GM19438 (cell line): ENCODE measurements at regions not wholly inside any gene's neighbourhood (a gene's known extent, or its start where the extent isn't known, plus 50 kb on each side); places are given as distances from the start of the nearest gene placed in this dataset.

Source experiments
- ATAC-seq: cut with Tn5 transposase; IDR thresholded peaks from one replicate; pipeline ENCODE4 v1.9.1; 2021; ENCODE audit warnings: low read depth; ENCODE audit not compliant: unreplicated experiment

DNA sequence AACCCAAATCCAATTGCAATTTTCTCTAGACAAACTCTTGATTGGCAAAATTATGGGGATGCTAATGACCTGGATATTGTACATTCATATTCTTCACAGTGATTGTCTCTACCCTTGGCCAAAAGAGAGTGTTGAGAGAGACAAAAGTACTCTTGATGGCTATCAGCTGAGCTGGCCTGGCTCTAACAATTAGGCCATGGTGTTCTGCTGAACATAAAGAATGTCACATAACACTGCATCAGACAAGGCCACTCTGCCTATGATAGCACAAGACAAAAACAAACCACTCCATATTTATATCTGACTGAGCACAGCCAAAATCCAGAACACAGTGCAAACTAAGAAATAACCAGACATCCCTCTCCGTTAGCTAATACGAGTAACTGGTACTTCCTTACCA is 101.7 kb downstream of the ADAMTS1 start:
- no peak for ATAC-seq

DNA sequence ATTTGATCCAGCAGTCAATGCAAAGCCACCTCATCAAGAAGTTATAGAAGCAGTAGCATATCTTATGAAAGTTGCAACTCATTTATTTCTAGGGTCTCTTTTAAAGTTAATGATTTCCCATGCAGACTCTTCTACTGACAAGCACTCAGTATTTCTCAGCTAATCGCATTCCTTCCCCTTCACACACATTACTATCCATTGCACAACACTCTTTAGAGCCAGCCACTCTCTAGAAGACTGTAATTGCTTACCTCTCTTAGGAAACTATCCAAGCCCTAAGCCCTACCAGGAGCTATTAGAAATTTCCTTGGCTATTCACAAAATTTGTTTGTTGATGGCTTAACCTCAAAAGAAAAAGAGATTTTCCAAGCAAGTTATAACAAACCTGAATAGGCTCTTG is 106.0 kb downstream of the ADAMTS1 start:
- no peak for ATAC-seq

DNA sequence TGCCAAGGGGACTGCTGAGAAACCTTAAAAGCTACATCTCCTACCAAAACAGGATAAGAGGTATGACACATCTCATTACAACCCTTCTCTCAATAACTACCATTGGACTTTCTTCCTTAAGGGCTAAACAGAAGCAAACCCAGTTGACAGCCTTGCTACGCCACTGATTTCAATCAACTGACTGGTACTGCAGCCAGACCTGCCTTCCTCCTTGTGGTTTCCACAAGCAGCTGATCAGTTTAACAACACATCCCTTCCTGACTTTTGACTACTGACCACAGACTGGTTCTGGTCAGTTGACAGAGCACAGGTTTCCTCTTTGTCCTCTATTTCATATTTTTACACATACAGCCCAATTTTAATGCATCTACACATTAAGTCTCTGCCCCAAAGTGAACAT is 108.8 kb downstream of the ADAMTS1 start:
- no peak for ATAC-seq

DNA sequence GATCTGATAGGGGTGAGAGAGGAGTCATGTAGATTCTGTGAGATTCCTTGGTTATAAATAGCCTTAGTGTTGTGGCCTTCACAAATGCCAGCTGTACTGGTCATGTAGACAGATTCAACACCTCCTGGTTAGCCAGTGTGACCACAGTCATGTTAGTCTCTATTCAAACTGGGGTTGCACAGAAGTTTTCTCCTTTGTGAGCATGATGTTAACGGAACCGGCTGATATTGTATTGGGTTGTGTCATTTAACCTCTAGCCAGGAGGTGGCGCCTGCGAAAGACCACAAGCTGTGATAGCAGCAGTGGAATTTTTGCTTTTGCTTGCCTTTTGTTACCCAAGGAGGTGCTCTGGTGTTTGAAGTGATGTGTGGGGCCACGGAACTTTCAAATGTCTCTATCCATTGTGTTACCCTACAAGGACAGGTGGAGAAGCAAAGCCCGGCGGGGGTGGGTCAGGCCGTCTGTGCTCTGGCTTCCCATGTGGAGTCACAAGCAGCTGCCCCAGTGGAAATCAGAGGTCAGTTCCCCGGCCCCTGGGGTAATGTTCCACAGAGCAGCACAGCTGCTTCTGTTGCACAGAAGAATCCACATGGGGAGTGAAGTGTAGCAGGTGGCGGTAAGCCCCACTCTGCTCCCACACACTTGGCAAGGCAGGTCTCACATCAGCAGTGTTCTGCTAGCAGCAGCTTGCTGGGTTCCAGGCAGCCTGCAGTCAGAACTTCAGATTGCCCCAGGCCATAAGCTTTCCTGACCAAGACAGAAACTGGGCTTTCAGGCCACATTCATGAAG is 112.6 kb downstream of the ADAMTS1 start:
- no peak for ATAC-seq

DNA sequence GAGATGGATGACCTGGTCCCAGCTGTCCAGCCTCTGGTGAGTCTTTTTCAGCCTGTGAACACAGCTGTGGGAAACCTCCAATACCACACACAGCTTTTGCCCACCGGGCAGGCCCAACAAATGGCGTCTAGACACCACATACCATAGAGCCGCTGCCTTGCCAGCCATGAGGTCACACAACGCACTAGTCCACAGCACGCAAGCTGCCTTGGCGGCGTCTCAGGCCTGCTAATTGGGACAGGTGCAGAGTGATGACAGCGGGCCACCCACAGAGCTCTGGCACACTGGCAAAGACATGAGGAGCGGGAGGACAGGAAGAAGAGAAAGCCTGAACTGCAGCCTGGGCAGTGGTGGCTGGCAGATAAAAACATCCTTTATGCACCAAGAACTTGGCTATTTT is 125.5 kb downstream of the ADAMTS1 start:
- no peak for ATAC-seq

DNA sequence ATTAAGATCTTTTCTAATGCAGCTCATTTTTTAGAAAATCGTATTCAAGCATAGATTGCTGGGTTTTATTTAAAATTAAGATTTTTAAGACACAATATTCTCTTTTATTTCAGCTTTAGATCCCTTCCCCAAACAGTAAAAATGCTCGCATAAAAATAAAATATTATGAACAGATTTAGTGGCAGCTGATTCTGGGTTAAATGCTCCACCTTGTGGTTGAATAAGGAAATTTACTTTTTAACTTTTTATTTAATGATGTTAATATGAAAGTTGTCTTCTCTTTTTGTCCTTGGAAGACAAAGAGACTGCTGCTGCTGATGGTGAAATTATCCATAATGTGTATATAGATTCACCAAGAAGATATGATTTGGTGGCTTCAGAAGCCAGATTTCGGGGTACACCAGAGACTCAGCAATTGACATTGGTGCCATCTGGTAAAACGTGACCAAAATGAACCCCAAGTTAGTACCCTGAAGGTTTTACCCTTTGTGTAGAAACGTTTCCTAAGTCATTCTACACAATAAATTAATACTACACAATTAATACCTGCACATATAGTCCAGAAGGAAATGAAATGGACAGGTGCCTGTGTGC is 128.0 kb downstream of the ADAMTS1 start:
- no peak for ATAC-seq

DNA sequence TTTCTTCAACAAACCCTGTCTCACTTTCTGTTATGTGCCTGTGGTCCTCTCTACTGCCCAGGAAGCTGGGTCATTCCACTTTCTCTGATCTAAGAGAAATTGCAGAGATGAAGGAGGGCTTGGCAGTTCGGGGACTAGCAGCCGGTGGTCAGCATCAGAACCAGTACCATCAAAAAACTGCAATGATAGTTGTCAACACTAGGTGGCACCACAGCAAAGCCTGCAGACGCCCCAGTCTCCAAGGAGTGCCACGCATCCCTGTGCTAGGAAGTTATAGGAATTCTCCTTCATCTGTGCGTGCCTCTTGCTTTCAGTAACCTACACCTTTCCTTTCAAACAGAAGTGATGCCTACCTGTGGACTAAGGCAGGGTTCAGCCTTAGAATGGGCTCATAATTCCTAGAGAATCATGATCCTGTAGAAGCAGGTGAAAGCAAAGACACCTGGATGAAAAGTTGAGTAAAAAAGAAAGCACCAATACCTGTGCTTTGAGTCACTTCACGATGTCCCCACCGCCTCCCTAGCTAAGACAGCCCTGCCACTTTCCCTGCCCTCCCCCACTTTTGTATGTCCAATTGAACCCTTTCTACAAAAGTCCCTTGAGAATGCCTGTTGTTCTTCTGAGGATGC is 129.2 kb downstream of the ADAMTS1 start:
- peak; percentile 60 for ATAC-seq

DNA sequence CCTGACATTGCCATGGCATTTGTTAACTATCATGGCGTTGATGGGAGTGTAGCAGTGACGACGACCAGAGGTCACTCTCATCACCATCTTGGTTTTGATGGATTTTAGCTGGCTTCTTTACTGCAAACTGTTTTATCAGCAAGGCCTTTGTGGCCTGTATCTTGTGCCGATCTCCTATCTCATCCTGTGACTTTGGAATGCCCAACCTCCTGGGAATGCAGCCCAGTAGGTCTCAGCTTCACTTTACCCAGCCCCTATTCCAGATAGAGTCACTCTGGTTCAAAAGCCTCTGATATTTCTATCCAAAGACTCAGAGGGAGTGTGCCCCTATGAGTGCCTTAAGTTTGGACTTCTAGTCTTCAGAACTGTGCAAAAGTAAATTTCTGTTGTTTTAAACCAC is 130.1 kb downstream of the ADAMTS1 start:
- ATAC-seq = no peak

DNA sequence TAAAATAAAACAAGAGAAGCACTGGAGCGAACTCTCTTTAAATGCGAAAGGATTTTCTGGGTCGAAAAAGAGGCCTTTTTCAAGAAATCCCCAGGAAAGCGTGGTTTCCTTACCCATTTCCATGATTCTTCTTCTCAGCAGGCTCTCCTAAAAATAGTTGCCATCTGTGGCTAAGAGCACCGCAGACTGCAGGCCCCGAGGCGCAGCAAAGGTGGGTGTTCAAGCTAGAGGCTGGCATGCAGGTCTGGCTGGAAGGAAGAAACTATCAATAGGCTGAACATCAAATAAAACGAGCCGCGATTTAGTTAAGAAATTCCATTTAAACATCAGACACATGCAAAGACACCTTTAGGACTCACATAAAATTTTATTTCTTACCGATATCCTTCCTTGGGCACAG is 135.1 kb downstream of the ADAMTS1 start:
- ATAC-seq = no peak

DNA sequence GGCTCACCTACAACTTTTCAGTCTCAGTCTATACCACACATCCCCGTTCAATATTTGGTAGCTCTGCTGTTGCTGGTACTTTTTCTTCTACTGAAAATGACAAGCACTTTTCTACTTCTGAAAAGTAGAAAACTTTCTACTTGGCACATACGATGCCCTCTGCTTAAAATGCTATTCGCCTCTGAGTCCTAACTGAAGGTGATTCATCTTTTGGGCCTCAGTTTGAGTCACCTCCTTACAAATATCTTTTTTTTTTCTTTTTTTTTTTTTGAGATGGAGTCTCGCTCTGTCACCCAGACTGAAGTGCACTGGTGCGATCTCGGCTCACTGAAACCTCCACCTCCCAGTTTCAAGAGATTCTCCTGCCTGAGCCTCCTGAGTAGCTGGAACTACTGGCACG is 136.0 kb upstream of the CYYR1 start:
- ATAC-seq = no peak

DNA sequence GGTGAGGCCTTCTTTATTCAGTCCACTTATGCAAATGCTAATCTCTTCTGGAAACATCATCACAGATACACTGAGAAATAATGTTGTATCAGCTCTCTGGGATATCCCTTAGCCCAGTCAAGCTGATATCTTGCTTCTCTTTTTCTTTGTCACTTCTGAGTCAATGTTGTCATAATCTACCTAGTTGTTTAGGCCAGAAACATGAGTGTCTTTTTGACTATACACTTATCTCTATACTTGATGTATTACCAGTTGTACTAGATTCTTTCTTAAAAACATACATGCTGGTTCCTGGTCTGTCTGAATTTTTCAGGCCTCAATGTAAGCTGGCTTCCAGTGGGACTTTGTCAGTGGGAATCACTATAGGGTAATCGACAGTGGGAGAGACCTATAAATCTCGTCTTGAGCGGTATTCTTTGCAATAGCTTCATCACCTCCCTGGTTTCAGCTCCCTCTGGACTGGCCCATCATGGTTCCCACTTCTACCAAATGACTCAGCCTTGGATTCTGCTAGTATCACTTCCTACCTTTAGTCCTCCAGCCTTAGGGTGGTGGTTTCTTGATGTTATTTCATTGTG is 135.2 kb upstream of the CYYR1 start:
- no peak for ATAC-seq

DNA sequence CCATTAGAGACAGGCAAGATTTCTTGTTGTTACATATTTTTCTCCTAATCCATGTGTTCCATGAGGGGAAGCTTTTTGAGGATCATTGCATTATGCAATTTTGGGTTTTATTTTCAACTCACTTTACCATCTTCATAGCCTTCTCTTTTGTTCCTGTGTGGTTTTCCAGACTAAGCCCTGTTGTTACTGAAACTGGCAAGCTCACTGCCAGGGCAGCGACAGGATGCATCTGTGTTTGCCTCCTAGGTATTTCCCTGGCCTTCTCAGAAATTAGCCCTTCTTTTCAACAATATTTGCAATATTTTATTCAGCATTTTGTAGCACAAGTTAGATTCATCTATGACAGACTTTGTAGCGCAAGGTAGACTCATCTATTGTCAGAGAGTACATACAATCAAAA is 134.2 kb upstream of the CYYR1 start:
- ATAC-seq = no peak

DNA sequence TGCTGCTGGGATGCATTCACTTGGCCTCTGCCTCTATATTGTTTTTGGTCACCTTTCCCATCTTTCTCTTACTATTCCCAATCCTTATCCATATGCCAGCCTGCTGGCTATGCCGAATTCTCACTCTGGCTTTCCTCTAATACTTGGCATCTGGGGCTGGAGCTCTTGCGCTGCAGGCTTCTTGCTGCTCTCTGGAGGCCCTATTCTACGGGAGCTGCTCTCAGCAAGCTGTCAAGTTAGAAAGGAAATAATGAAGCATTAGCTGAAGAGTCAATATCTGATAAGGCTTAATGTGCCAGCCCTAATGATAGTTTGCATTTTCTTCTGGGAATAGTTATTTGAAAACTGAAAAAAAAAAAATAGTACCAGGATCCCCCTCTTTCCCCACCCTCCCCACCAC is 125.3 kb upstream of the CYYR1 start:
- ATAC-seq = no peak

DNA sequence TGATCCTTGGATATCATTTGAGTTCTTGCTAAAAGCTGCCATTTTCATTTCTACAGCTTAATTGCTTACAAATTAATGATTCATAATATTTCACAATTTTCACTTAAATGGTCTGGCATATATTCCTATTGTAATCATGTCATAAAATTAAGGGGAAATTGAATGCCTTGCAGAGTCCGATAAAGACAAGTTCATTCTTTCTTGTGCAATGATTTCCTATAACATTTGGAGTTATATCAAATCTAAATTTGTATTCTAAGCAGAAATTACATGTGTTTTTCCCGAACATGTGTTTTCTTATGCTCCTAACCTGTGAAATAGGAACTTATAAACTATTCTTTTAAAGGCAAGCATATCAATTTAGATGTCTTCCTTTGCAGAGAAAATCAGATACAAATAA is 118.3 kb upstream of the CYYR1 start:
- no peak for ATAC-seq

DNA sequence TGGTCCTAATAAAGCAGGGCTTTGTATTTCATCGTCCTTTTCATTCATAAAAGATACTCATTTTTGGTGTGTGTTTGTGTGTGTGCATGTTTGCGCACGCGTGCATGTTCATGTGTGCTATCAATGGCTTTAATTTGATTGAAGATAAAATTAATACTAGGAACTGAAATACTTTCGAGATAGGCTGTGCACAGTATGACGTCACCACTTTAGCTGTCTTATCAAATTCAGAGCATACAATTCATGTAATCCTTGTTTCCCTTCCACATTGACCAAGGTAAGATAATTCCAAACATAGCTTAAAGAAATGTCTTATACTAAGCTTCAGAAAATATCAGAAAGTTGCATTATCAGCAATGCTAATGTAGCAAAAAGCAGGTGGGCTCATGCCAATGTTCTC is 113.6 kb upstream of the CYYR1 start:
- no peak for ATAC-seq

DNA sequence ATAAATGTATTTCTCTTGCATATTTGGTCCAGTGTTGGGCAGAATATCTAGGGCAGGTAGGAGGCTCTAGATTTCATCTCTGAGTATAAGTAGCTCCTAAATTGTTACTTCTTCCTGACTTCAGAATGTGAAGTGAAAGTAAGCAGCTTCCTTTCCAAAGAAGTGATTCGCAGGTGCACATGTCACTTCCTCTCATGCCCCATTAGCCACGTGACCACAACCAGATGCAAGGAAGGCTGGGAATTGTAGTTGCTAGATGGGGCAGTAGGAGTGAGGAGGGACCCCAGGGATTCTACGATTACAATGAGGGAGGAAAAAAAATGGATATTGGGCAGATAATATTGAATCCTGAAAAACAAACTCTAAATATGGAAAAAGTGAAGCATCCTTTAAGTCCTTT is 113.2 kb upstream of the CYYR1 start:
- no peak for ATAC-seq

DNA sequence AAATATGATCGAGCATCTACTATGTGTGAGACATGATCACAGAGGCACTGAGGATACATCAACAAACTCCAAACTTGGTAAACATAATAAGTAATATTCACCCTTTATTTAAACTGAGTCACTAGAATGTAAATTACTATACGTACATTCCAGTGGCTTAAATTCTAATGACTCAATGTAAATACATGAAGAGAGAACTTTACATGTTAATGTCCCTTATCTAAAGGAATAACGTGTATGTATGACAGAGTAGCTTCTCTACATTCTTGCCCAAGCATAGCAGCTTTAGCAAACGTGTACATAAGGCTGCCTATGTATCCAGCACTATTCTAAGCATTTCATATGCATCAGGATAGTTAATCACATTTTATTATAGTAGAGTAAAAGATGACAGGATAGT is 111.8 kb upstream of the CYYR1 start:
- ATAC-seq = no peak

DNA sequence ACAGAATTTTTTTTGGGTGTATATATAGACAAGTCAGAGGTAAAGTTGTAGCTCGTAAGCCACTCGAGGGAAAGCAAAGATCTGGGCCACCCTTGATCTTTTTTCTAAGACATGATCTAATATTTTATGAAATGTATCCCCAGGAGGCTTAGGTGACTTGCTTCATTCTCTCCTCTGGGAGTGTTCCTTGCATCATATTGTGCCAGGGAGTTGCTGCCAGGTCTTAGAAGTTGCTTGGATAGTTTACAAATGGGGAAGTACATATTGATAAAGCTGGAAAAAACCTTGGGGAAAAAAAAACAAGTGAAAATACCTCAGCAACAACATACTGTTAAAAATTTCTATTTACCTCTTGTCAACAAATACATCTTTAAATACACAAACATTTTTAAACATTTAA is 110.9 kb upstream of the CYYR1 start:
- ATAC-seq = no peak

DNA sequence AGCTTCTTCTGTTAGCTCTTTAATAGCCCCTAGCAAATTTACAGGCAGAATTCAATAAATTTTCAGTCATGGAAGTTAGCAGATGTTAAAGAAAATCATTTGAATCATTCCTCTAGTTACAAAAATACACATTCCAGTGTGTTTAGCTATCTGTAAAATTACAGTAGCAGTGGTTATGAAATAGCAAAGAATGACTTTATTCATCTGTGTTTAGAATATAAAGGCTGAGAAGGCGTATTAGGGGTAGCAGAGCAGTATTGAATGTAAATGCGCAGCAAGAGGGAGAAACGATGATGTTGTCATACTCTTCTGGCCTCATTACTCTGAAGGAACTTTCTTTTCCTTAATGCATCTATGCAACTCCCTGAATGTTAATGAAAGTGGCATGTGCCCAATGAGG is 106.2 kb upstream of the CYYR1 start:
- no peak for ATAC-seq

DNA sequence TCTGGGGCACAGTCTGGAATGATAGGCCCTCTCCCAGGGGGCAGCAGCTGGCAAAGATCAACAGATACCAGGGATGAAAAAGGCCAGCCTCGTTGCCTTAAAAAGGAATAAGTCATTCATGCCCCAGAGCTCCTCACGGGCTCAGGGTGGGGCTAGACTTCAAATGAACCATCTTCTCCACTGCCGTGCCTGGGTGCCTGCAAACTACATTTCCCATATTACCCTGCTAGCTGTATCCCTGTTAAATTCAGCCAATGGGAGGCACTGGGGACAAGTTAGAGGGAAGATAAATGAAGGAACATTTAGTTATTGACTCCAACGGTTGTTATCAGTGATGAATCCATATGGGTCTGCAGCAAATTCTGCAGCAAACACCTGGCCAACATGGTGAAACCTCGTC is 101.2 kb upstream of the CYYR1 start:
- no peak for ATAC-seq

DNA sequence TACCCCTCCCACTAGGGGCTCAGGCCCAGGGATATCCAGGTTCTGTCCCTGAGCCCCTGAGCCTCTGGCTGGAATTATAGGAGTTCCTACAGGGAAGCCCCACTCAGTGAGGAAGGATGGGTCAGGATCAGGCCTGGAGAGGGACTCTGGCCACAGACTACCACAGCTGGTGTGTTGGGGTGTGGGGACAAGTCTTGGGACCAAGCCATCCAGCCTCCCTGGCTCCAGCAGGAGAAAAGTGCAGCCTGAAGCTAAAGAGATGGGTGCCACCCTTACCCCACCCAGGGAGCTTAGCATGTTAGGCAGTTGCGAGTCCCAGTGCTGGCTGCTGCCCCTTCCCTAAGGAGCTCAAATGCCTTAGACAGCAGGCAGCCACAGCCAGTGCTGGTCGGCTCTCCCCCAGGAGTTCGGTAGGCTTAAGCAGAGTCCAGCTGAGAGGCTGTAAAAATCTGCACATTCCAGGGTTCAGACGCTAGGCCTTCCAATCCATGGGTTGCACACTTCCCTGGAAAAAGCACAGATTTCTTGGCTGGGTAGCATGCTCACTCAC is 96.2 kb upstream of the CYYR1 start:
- ATAC-seq = no peak

DNA sequence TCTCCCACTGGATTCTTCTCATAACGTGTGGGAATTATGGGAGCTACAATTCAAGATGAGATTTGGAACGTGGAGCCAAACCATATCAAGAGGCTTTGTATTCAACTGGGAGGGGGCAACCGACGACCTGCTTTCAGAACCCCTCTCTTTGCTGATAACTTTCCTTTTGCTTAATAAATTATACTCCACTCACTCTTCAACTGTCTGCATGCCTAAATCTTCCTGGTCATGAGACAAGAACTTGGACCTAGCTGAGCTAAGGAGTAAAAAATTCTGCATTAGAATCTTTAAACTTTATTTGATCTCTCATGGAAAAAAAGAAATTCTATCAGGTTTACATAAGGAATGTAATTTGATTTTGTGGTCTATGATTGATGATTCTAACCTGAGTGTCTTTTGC is 86.7 kb upstream of the CYYR1 start:
- ATAC-seq = no peak
